Thoracic aorta (tissue), 2 donors: ENCODE measurements at regions not wholly inside any gene's neighbourhood (a gene's known extent, or its start where the extent isn't known, plus 50 kb on each side); places are given as distances from the start of the nearest gene placed in this dataset.

Experiments
- ATAC-seq: fragments of 150-250 bp; one replicate; pipeline ENCODE4 v1.8.0; 2017; ENCODE audit warnings: low read depth; ENCODE audit not compliant: insufficient number of reproducible peaks, low FRiP score
- DNase-seq: peaks from one replicate; pipeline ENCODE4 v3.0.0-alpha.2; 2020; ENCODE audit warnings: low spot score
- H3K27ac ChIP-seq, 2 donors: fragments of 200-600 bp; sonication (generic); 1 replicate in 1 of 2; 2 replicates in 1 of 2; pipeline ENCODE4 v1.5.1; 2016; ENCODE audit warnings: mild to moderate bottlenecking in 2 of 2, moderate library complexity in 2 of 2
- H3K27me3 ChIP-seq: fragments of 200-600 bp; sonication (generic); replicated peaks from 2 replicates; pipeline ENCODE4 v1.6.0; 2016; ENCODE audit warnings: mild to moderate bottlenecking; ENCODE audit not compliant: insufficient read depth
- H3K36me3 ChIP-seq: fragments of 200-600 bp; sonication (generic); one replicate; pipeline ENCODE4 v1.5.1; 2016
- H3K4me1 ChIP-seq, 2 donors: fragments of 200-600 bp; sonication (generic); 1 replicate in 1 of 2; 2 replicates in 1 of 2; pipeline versions ENCODE4 v1.5.1 to v1.6.0; 2016; ENCODE audit warnings: low read depth in 2 of 2, mild to moderate bottlenecking in 1 of 2; ENCODE audit not compliant: control insufficient read depth in 1 of 2
- H3K4me3 ChIP-seq: fragments of 200-600 bp; sonication (generic); 2 replicates; pipeline ENCODE4 v1.5.1; 2016; ENCODE audit warnings: mild to moderate bottlenecking
- H3K9me3 ChIP-seq: fragments of 200-600 bp; sonication (generic); 2 replicates; pipeline ENCODE4 v1.5.1; 2016
- TF ChIP-seq, protein P1 (sequence below): fragments of 200-600 bp; sonication (generic); IDR thresholded peaks from one replicate; pipeline ENCODE4 v1.5.1; 2019; ENCODE audit warnings: antibody characterized with exemption

DNA sequence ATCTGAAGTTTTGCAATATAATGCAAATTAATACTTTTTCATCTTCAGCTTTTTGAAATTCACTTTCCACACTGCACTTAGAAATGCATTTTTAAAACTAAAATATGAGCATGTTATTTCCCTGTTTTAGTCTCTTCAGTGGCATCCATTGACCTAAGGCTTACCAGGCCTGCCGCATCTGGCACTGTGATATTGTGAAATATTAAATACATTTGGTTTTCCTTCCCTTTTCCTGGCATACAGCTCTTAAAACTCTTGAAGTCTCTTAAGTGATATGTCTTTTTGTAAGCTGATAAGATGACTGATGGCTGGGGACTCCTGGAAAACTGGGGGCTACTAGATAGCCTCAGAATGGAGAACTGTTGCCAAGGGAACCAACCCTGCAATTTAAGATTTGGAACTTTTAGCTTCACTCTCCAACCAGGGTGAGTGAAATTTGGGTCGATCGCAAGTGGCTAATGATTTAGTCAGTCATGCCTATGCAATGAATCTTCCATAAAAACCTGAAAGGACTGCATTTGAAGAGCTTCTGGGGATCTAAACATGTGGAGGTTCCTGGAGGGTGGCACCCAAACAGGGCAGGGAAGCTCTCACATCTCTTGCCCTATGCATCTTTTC is 75.5 kb upstream of the PDC start:
- Histone ChIP-seq H3K36me3 (no peaks in the 10 kb centered on the region), H3K4me3 (no peak overlapping the region), H3K9me3 (no peaks in the 10 kb centered on the region), H3K4me1 (peaks cover 0 to 15% of the 10 kb centered on the region in 2 donors), H3K27ac (peak overlapping the region in 1 of 2 donors; percentile 19), H3K27me3 (no peaks in the 10 kb centered on the region)
- TF ChIP-seq, protein P1, sequence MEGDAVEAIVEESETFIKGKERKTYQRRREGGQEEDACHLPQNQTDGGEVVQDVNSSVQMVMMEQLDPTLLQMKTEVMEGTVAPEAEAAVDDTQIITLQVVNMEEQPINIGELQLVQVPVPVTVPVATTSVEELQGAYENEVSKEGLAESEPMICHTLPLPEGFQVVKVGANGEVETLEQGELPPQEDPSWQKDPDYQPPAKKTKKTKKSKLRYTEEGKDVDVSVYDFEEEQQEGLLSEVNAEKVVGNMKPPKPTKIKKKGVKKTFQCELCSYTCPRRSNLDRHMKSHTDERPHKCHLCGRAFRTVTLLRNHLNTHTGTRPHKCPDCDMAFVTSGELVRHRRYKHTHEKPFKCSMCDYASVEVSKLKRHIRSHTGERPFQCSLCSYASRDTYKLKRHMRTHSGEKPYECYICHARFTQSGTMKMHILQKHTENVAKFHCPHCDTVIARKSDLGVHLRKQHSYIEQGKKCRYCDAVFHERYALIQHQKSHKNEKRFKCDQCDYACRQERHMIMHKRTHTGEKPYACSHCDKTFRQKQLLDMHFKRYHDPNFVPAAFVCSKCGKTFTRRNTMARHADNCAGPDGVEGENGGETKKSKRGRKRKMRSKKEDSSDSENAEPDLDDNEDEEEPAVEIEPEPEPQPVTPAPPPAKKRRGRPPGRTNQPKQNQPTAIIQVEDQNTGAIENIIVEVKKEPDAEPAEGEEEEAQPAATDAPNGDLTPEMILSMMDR, result no peak
- DNase-seq (no peak), ATAC-seq (no peak)

DNA sequence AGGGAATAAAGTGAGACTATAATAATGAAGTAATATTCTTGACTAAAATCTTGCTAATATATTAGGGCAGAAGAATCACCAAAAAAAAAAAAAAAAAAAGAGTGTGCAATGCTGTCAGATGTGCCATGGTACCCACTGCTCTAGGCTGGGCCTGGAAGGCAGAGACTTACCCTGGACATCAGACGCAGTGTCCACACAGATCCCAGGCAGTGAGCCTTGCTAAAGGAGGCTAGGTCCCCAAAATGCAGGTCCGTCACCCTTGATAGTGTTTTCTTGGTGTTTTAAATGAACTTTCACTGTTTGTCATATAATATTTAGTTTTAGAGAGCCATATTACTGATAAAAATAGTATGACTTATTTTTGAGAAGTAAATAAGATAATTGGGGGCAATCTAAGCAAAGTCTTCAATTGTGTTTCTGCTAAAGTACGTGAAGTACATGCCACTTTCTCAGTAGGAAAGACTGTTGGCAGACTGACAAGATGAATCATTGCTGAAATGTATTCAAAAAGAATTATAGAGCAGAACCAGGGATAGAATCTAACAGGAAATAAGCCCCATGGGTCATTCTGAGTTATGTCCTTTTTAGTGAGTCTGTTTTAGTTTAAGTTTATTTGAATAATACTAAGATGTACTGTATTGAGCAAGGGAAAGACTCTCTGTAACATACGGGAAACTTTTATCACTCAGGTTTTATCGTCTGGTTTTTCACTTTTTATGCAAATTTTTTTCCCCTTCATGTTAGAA is 74.6 kb upstream of the PDC start:
- Histone ChIP-seq H3K4me1 (peaks cover 0 to 15% of the 10 kb centered on the region in 2 donors), H3K27me3 (no peaks in the 10 kb centered on the region), H3K9me3 (no peaks in the 10 kb centered on the region), H3K4me3 (no peak overlapping the region), H3K27ac (peak overlapping the region in 1 of 2 donors; percentile 8), H3K36me3 (no peaks in the 10 kb centered on the region)
- ATAC-seq, result no peak
- TF ChIP-seq, protein P1, result no peak
- DNase-seq, result no peak

GRCh38 chr1:186534401-186534800 is 73.5 kb upstream of the PDC start:
- Histone ChIP-seq H3K27me3 (no peaks in the 10 kb centered on the region), H3K36me3 (no peaks in the 10 kb centered on the region), H3K4me1 (peaks cover 0 to 15% of the 10 kb centered on the region in 2 donors), H3K4me3 (no peak overlapping the region), H3K27ac (no peak overlapping the region), H3K9me3 (no peaks in the 10 kb centered on the region)
- TF ChIP-seq, protein P1, result no peak
- DNase-seq (no peak), ATAC-seq (no peak)

- no peaks in the 10 kb centered on the region for H3K27me3 ChIP-seq
- no peak overlapping the region for H3K4me3 ChIP-seq
- peaks cover 0 to 15% of the 10 kb centered on the region in 2 donors for H3K4me1 ChIP-seq
- ATAC-seq (no peak), DNase-seq (no peak)
- TF ChIP-seq, protein P1, result no peak
- no peaks in the 10 kb centered on the region for H3K9me3 ChIP-seq
- H3K36me3 ChIP-seq, result no peaks in the 10 kb centered on the region
- no peak overlapping the region for H3K27ac ChIP-seq
Measured at GRCh38 chr1:186532466-186532865, 71.6 kb upstream of the PDC start.

- no peak overlapping the region for H3K4me3 ChIP-seq
- ATAC-seq, result no peak
- H3K9me3 ChIP-seq, result no peaks in the 10 kb centered on the region
- H3K27me3 ChIP-seq, result no peaks in the 10 kb centered on the region
- TF ChIP-seq, protein P1, result no peak
- DNase-seq, result no peak
- H3K36me3 ChIP-seq, result no peaks in the 10 kb centered on the region
- H3K4me1 ChIP-seq, result peaks cover 0 to 11% of the 10 kb centered on the region in 2 donors
- H3K27ac ChIP-seq, result no peak overlapping the region
Measured at GRCh38 chr1:186531561-186532165, 70.7 kb upstream of the PDC start.
